ENCODE measurements at regions not wholly inside any gene's neighbourhood (a gene's known extent, or its start where the extent isn't known, plus 50 kb on each side); places are given as distances from the start of the nearest gene placed in this dataset.

- TF ChIP-seq CTCF (IDR thresholded peaks at IDR 0.05; ENCODE audit: insufficient read depth, low read depth, low read length), result no peak
- no peak for TF ChIP-seq EZH2 (IDR thresholded peaks at IDR 0.05; ENCODE audit: insufficient read depth, low read length)
Measured at GRCh38 chr21:20254964-20255363, 743.2 kb upstream of the NCAM2 start.

All from astrocyte (in vitro differentiated cells and primary cell).